HG03060 (cell line): ENCODE measurements at regions not wholly inside any gene's neighbourhood (a gene's known extent, or its start where the extent isn't known, plus 50 kb on each side); places are given as distances from the start of the nearest gene placed in this dataset.

Experiments
- ATAC-seq: cut with Tn5 transposase; IDR thresholded peaks from one replicate; pipeline ENCODE4 v1.9.1; 2021; ENCODE audit warnings: low read depth, moderate number of reproducible peaks; ENCODE audit not compliant: unreplicated experiment

- ATAC-seq = no peak
Measured at GRCh38 chrX:125765347-125765746, 400.7 kb downstream of the DCAF12L2 start.

- no peak for ATAC-seq
Measured at GRCh38 chrX:125769628-125770027, 396.5 kb downstream of the DCAF12L2 start.

- ATAC-seq = no peak
Measured at GRCh38 chrX:125778261-125778660, 387.8 kb downstream of the DCAF12L2 start.

DNA sequence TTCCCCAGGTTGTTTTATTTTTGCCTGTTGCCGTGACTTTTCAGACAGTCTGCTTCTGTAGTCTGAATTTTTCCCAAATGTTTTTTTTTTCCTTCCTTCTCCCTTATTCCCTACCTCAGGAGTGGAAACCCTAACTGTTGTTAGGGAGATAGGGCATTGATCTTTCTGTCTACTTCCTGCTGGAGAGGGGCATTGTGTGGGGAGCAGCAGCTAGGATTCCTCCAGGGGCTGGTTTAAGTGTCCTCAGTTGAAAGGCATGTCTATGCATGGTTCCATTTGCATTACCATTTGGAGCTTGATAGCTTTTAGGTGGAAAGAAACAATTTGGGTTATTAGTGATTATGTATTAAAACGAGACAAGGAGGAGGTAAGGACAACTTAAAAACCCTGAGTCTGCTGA is 383.9 kb downstream of the DCAF12L2 start:
- no peak for ATAC-seq

- ATAC-seq = no peak
Measured at GRCh38 chrX:125786316-125786715, 379.8 kb downstream of the DCAF12L2 start.

GRCh38 chrX:125791787-125792186 is 374.3 kb downstream of the DCAF12L2 start:
- ATAC-seq = no peak

- no peak for ATAC-seq
Measured at GRCh38 chrX:125810856-125811255, 355.2 kb downstream of the DCAF12L2 start.

GRCh38 chrX:125826080-125826479 is 340.0 kb downstream of the DCAF12L2 start:
- ATAC-seq = no peak

DNA sequence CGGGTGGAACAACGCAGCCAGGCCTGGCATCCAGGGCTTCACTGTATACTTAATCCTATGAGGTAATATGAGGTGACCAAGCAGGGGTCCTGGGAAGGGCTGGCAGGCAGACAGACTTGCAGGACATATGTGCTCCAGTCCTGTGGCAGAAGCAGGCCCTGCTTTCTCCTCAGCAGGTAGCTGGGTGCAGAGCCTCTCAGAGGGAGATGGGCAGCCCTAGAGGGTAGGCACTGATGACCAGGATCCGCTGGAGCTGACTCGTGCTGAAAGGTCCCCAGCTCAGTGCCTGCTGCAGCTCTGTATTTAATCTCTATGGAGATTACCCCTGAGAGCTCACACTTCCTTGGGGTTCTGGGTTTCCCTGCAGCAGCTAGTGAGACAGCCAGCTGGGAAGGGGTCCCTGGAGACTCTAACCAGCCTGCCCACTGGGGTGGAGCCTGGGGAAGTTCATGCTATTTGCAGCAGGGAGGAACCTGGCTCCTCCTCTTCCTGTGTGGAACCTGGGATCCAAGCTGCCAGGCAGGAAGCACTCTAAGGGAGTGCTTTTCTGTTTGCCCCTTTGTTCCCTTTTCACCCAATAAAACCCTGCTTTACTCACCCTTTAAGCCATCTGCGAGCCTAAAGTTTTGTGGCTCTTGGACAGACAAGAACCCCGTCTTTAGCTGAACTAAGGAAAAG is 339.2 kb downstream of the DCAF12L2 start:
- ATAC-seq = no peak

GRCh38 chrX:125846271-125846670 is 319.8 kb downstream of the DCAF12L2 start:
- no peak for ATAC-seq

GRCh38 chrX:125850693-125851092 is 315.4 kb downstream of the DCAF12L2 start:
- no peak for ATAC-seq

DNA sequence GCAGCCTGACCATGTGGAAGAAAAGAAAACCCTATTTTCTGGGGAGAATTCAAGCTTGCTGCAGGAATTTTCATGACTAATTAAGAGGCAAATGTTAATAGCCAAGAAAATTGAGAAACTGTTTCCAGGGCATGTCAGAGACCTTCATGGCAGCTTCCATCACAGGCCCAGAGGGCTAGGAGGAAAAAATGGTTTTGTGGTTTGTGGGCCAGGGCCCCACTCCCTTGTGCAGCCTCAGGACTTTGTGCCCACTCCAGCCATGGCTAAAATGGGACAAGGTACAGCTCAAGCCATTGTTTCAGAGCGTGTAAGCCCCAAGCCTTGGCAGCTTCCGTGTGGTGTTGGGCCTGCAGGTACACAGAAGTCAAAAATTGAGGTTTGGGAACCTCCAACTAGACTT is 282.9 kb downstream of the DCAF12L2 start:
- no peak for ATAC-seq

- no peak for ATAC-seq
Measured at GRCh38 chrX:125894947-125895346, 271.1 kb downstream of the DCAF12L2 start.

- ATAC-seq = no peak
Measured at GRCh38 chrX:125895518-125895917, 270.6 kb downstream of the DCAF12L2 start.

- no peak for ATAC-seq
Measured at GRCh38 chrX:125926295-125926694, 239.8 kb downstream of the DCAF12L2 start.

DNA sequence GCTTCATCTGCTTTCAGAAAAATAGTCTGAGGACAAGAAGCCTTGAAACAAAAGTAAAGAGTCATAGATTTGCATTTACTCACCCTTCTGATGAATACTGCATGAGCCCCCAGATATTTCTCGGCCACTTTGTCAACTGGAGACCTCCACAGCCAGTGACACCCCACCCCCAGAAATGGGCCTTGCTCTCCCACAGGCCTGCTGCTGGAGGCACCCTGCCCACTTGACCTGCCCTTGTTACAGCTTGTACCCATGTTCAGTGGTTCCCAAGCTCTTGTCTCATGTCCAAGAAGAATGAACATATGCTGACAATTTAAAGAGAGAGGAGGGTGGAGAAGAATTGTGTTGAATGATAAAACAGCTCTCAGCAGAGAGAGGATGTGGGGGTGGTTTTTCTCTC is 225.1 kb downstream of the DCAF12L2 start:
- ATAC-seq = no peak

- ATAC-seq = no peak
Measured at GRCh38 chrX:125947501-125947900, 218.6 kb downstream of the DCAF12L2 start.

- no peak for ATAC-seq
Measured at GRCh38 chrX:125952973-125953372, 213.1 kb downstream of the DCAF12L2 start.

- no peak for ATAC-seq
Measured at GRCh38 chrX:125953814-125954213, 212.3 kb downstream of the DCAF12L2 start.

DNA sequence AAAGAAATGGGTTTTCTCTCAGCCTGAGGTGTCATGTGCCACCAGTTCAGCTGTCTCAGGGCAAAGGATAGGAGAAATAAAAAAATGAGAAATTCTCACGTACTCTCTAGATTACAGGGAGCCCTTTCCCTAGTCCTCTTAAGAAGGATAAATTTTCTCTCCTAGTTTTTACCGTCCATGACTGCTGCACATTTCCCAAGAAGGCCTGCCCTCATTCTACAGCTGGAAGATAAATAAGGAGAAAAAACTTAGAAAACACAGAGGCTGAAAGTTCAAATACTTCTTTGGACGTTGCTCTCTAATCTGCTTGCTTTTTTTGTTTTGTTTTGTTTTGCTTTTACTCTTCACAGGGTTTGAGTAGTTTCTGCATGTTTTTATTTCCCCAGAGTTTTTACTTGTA is 211.9 kb downstream of the DCAF12L2 start:
- ATAC-seq = no peak

DNA sequence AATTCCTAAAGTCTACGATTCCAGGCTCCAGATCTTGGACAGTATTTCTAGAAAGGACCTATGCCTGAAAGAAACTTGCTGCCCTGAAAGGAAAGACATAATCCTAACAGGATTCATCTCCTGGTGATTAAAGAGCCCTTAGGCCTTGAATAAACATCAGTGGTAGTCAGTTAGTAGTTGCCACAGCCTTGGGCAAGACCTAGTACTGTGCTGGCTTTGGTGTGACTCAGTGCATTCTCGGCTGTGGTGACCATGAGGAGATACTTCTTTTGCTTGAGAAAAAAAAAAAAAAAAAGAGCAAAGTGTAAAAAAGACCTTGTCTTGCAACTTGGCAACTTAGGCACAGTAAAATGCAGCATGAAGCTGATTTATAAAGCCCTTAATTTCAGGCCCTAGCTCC is 188.2 kb downstream of the DCAF12L2 start:
- ATAC-seq = no peak

DNA sequence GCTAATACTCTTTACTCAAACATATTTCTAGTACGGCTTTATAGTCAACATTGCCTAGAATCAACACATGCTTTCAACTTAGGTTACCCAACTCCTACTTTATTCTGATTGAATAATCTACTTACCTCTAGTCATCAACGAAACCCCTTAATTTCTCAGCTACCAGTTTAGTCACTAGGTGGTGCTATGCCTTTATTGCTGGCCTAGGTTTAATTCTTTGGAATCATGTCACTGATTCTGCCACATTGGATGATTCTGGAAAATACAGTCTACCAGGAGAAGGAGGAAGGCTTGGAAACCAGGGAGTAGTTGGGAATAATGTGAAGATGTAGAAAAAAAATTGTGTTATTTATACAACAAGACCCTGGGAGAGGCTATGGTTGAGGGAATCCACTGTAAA is 167.7 kb downstream of the DCAF12L2 start:
- ATAC-seq = no peak

GRCh38 chrX:126027229-126027628 is 138.9 kb downstream of the DCAF12L2 start:
- no peak for ATAC-seq
